Peyer's patch (tissue), 4 donors: ENCODE measurements at regions not wholly inside any gene's neighbourhood (a gene's known extent, or its start where the extent isn't known, plus 50 kb on each side); places are given as distances from the start of the nearest gene placed in this dataset.

Experiments
- CTCF ChIP-seq, 6 experiments: fragments of 450-650 bp in 4 of 6; fragments of 200-600 bp in 2 of 6; sonication (generic) in 1 of 6; IDR thresholded peaks; one replicate each; pipeline ENCODE4 v1.5.1; 2017 to 2019; ENCODE audit warnings: antibody characterized with exemption in 6 of 6, mild to moderate bottlenecking in 3 of 6, moderate library complexity in 1 of 6
- POLR2A ChIP-seq, 2 donors: fragments of 450-650 bp; IDR thresholded peaks; one replicate each; pipeline ENCODE4 v1.5.1; 2017; ENCODE audit warnings: antibody characterized with exemption in 2 of 2, mild to moderate bottlenecking in 2 of 2, moderate library complexity in 2 of 2

- TF ChIP-seq CTCF (IDR thresholded peaks at IDR 0.05): no peak
- TF ChIP-seq POLR2A (IDR thresholded peaks at IDR 0.05): no peak
Observed at GRCh38 chr5:90182726-90183125, 226.8 kb downstream of the CETN3 start.
